HepG2 (cell line): ENCODE measurements at regions not wholly inside any gene's neighbourhood (a gene's known extent, or its start where the extent isn't known, plus 50 kb on each side); places are given as distances from the start of the nearest gene placed in this dataset.

ENCODE experiments used
- ATAC-seq: fragments of 200-7000 bp; cut with Tn5 transposase; 3 replicates; pipeline ENCODE4 v1.9.1; 2020; ENCODE audit warnings: mild to moderate bottlenecking, moderate library complexity
- BruUV-seq: library from RNA; stranded (reverse); fragments of 400-500 nt; replicated peaks from 2 replicates; lab custom pipeline; 2021; lab: Mats Ljungman, UMichigan
- CTCF ChIA-PET: fragments of 300-600 bp; formaldehyde crosslinking; extraction: SDS; loops from one replicate; lab custom pipeline; 2021; ENCODE audit warnings: low total read pairs, inconsistent platforms, low intra/inter-chr PET ratio; lab: Yijun Ruan, JAX
- POLR2A ChIA-PET: fragments of 350-600 bp; sonication (Branson Sonifier 250); formaldehyde crosslinking; loops from one replicate; lab custom pipeline; 2020; ENCODE audit warnings: antibody characterized with exemption, inconsistent platforms; lab: Yijun Ruan, JAX
- DNase-seq: peaks from one replicate; pipeline ENCODE4 v3.0.0-alpha.2; 2015; ENCODE audit warnings: low spot score
- FAIRE-seq: peaks from 3 replicates; lab custom pipeline; 2011; peaks lifted over from hg19 to GRCh38; lab: Jason Lieb, UNC
- H2AFZ ChIP-seq: one replicate; pipeline ENCODE4 v1.6.1; 2011; ENCODE audit warnings: low read length, inconsistent platforms
- H3K27ac ChIP-seq: fragments of 300-600 bp; 3 replicates; pipeline ENCODE4 v1.8.0; 2011; ENCODE audit warnings: mixed run types, mild to moderate bottlenecking, mixed read lengths, low read length, inconsistent platforms; ENCODE audit not compliant: insufficient read depth; ENCODE audit errors: extremely low read length
- H3K27me3 ChIP-seq, 2 experiments: fragments of 200-600 bp in 1 of 2; 2 replicates in 1 of 2; 3 replicates in 1 of 2; pipeline versions ENCODE4 v1.6.0 to v1.8.0; 2011; ENCODE audit warnings: low read length in 2 of 2, mild to moderate bottlenecking in 2 of 2, moderate library complexity in 2 of 2, inconsistent platforms in 1 of 2; ENCODE audit not compliant: insufficient read depth in 2 of 2, control insufficient read depth in 1 of 2
- H3K36me3 ChIP-seq, 2 experiments: fragments of 200-600 bp in 1 of 2; replicated peaks in 1 of 2; 2 replicates in 1 of 2; 3 replicates in 1 of 2; pipeline versions ENCODE4 v1.5.1 to v1.8.0; 2011; ENCODE audit warnings: low read length in 2 of 2, inconsistent platforms in 1 of 2; ENCODE audit not compliant: insufficient read depth in 2 of 2, control insufficient read depth in 1 of 2
- H3K4me1 ChIP-seq: 2 replicates; pipeline ENCODE4 v1.5.1; 2012; ENCODE audit warnings: low read length, inconsistent platforms; ENCODE audit not compliant: insufficient read depth
- H3K4me2 ChIP-seq: 2 replicates; pipeline ENCODE4 v1.6.0; 2011; ENCODE audit warnings: low read depth, low read length, inconsistent platforms
- H3K4me3 ChIP-seq, 3 experiments: fragments of 200-600 bp in 1 of 3; sonication (generic), shearing (Covaris generic) in 1 of 3; replicated peaks in 1 of 3; 2 replicates each; pipeline ENCODE4 v1.5.1; 2011 to 2016; ENCODE audit warnings: low read length in 3 of 3, inconsistent platforms in 2 of 3, low read depth in 2 of 3, mild to moderate bottlenecking in 2 of 3, control low read depth in 1 of 3, mixed read lengths in 1 of 3; ENCODE audit not compliant: insufficient read depth in 1 of 3
- H3K79me2 ChIP-seq: one replicate; pipeline ENCODE4 v1.6.1; 2011; ENCODE audit warnings: low read length, inconsistent platforms; ENCODE audit not compliant: insufficient read depth
- H3K9ac ChIP-seq: 2 replicates; pipeline ENCODE4 v1.6.0; 2011; ENCODE audit warnings: mild to moderate bottlenecking, low read depth, low read length, inconsistent platforms; ENCODE audit not compliant: insufficient read depth
- H3K9me3 ChIP-seq: 2 replicates; pipeline ENCODE4 v1.5.1; 2012; ENCODE audit warnings: mild to moderate bottlenecking, low read length
- H4K20me1 ChIP-seq: 2 replicates; pipeline ENCODE4 v1.6.0; 2011; ENCODE audit warnings: inconsistent platforms, mild to moderate bottlenecking, low read length, moderate library complexity; ENCODE audit not compliant: insufficient read depth
- BRD4 ChIP-seq: sonication (generic); formaldehyde crosslinking; IDR thresholded peaks from 2 replicates; pipeline ENCODE4 v1.4.0; 2020; ENCODE audit warnings: missing genetic modification reagents
- CHD4 ChIP-seq: fragments of 200-600 bp; sonication (generic); IDR thresholded peaks from 2 replicates; pipeline ENCODE4 v1.7.0; 2017; ENCODE audit warnings: mild to moderate bottlenecking, low read length, borderline replicate concordance
- EED ChIP-seq: sonication (generic); formaldehyde crosslinking; IDR thresholded peaks from 2 replicates; pipeline ENCODE4 v1.5.0; 2020; ENCODE audit warnings: mild to moderate bottlenecking, missing genetic modification reagents
- ERF ChIP-seq: IDR thresholded peaks from 2 replicates; pipeline ENCODE4 v1.6.1; 2018; ENCODE audit warnings: missing biosample characterization, missing genetic modification reagents
- MAZ ChIP-seq, 2 experiments: sonication (generic) in 1 of 2; formaldehyde crosslinking in 1 of 2; IDR thresholded peaks; 2 replicates each; pipeline versions ENCODE4 v1.5.0 to v1.6.1; 2012 to 2020; ENCODE audit warnings: low read depth in 2 of 2, mild to moderate bottlenecking in 2 of 2, borderline replicate concordance in 1 of 2, improper control_type of control experiment in 1 of 2, low read length in 1 of 2, missing genetic modification reagents in 1 of 2, moderate library complexity in 1 of 2
- NFYB ChIP-seq: sonication (generic); formaldehyde crosslinking; IDR thresholded peaks from 2 replicates; pipeline ENCODE4 v1.4.0; 2020; ENCODE audit warnings: missing genetic modification reagents
- NFYC ChIP-seq: IDR thresholded peaks from 2 replicates; pipeline ENCODE4 v1.6.1; 2016; ENCODE audit warnings: missing genetic modification reagents, missing compliant biosample characterization
- PRMT3 ChIP-seq: sonication (generic); formaldehyde crosslinking; IDR thresholded peaks from 2 replicates; pipeline ENCODE4 v1.8.1; 2022; ENCODE audit warnings: low read depth, mild to moderate bottlenecking, moderate library complexity, missing genetic modification reagents, borderline replicate concordance
- USF2 ChIP-seq, 2 experiments: sonication (generic) in 1 of 2; formaldehyde crosslinking in 1 of 2; IDR thresholded peaks; 2 replicates each; pipeline versions ENCODE4 v1.5.1 to v1.6.1; 2011 to 2020; ENCODE audit warnings: borderline replicate concordance in 1 of 2, low read depth in 1 of 2, low read length in 1 of 2, mild to moderate bottlenecking in 1 of 2, missing genetic modification reagents in 1 of 2, moderate library complexity in 1 of 2
- ZKSCAN5 ChIP-seq: sonication (generic); formaldehyde crosslinking; IDR thresholded peaks from 2 replicates; pipeline ENCODE4 v1.5.1; 2020; ENCODE audit warnings: mild to moderate bottlenecking, missing genetic modification reagents
- ZNF143 ChIP-seq: sonication (generic); formaldehyde crosslinking; IDR thresholded peaks from 2 replicates; pipeline ENCODE4 v1.4.0; 2020; ENCODE audit warnings: missing genetic modification reagents
- ZNF224 ChIP-seq: sonication (generic); formaldehyde crosslinking; IDR thresholded peaks from 2 replicates; pipeline ENCODE4 v1.5.0; 2020; ENCODE audit warnings: mild to moderate bottlenecking, missing genetic modification reagents
- WGBS: methylation state at CpG from one replicate; pipeline ENCODE4 v1.1.6; 2017; ENCODE audit warnings: low lambda C conversion rate; 5-methylcytosine and 5-hydroxymethylcytosine counted together
- in situ Hi-C: cut with HindIII; loops from 2 replicates; pipeline ENCODE4 v1.10.0; 2017; ENCODE audit warnings: low pct_unique_long_range_greater_than_20kb; ENCODE audit not compliant: extremely low pct_ligation_motif_present
- intact Hi-C: fragments of 100-400 bp; cut with micrococcal nuclease; formaldehyde crosslinking; loops from one replicate; pipeline ENCODE4 v1.10.0; 2022; ENCODE audit not compliant: unreplicated experiment

GRCh38 chr14:96663491-96664067, 133.6 kb upstream of the VRK1 start:
- Histone ChIP-seq H3K4me2 (no peak overlapping the region; the same call in 1 of the 2 replicates), H3K4me1 (peaks cover under 1% of the 10 kb centered on the region; the same call in 1 of the 2 replicates), H3K9ac (no peak overlapping the region), H3K27me3 (no peaks in the 10 kb centered on the region; a peak in 1 of 5 replicates), H3K79me2 (no peaks in the 10 kb centered on the region), H3K9me3 (no peaks in the 10 kb centered on the region), H3K27ac (no peak overlapping the region), H3K4me3 (no peak overlapping the region), H4K20me1 (no peaks in the 10 kb centered on the region), H3K36me3 (no peaks in the 10 kb centered on the region), H2AFZ (no peak overlapping the region)
- BruUV-seq: no TSS peak
- intact Hi-C loops: no loop called here
- ChIA-PET POLR2A (no interaction called here), CTCF (no interaction called here)
- DNase-seq: no peak
- in situ Hi-C loops: no loop called here
- TF ChIP-seq CHD4 (no peak), ZKSCAN5 (CRISPR knock-in tag) (no peak), ZNF143 (CRISPR knock-in tag) (peak; percentile 51; the same call in 1 of the 2 replicates), MAZ (IDR thresholded peaks at IDR 0.05; ENCODE audit: borderline replicate concordance, low read depth, low read length) (no peak), MAZ (CRISPR knock-in tag; IDR thresholded peaks at IDR 0.05; ENCODE audit: low read depth) (no peak), ERF (CRISPR knock-in tag) (no peak), NFYB (CRISPR knock-in tag) (peak; percentile 79), PRMT3 (CRISPR knock-in tag) (no peak), USF2 (IDR thresholded peaks at IDR 0.05; ENCODE audit: low read depth, low read length) (no peak), USF2 (CRISPR knock-in tag; IDR thresholded peaks at IDR 0.05; ENCODE audit: borderline replicate concordance) (peak; percentile 39; the same call in 1 of the 2 replicates), ZNF224 (no peak), NFYC (CRISPR knock-in tag) (peak; percentile 67), EED (CRISPR knock-in tag) (no peak), BRD4 (CRISPR knock-in tag) (no peak)
- no peak for ATAC-seq
- 32% methylated on average over 10 of the region's 10 CpGs for whole genome bisulfite sequencing
- FAIRE-seq: no peak
